Upper lobe of left lung (tissue), 4 donors: ENCODE measurements at regions not wholly inside any gene's neighbourhood (a gene's known extent, or its start where the extent isn't known, plus 50 kb on each side); places are given as distances from the start of the nearest gene placed in this dataset.

Experiments
- POLR2A ChIP-seq, 4 donors: fragments of 450-650 bp; IDR thresholded peaks; one replicate each; pipeline ENCODE4 v1.5.1; 2016 to 2017; ENCODE audit warnings: antibody characterized with exemption in 4 of 4, mild to moderate bottlenecking in 2 of 4
- POLR2AphosphoS5 ChIP-seq, 2 donors: sonication (generic); formaldehyde crosslinking; IDR thresholded peaks; one replicate each; pipeline ENCODE4 v1.5.1; 2017; ENCODE audit warnings: antibody characterized with exemption in 2 of 2
- TF ChIP-seq, protein P1 (sequence below), 6 experiments: fragments of 450-650 bp in 4 of 6; fragments of 200-600 bp in 2 of 6; sonication (generic) in 2 of 6; IDR thresholded peaks; one replicate each; pipeline ENCODE4 v1.5.1; 2016 to 2019; ENCODE audit warnings: antibody characterized with exemption in 6 of 6

- TF ChIP-seq POLR2A (IDR thresholded peaks at IDR 0.05): no peak
- no peak for TF ChIP-seq POLR2AphosphoS5 (IDR thresholded peaks at IDR 0.05)
- TF ChIP-seq, protein P1, sequence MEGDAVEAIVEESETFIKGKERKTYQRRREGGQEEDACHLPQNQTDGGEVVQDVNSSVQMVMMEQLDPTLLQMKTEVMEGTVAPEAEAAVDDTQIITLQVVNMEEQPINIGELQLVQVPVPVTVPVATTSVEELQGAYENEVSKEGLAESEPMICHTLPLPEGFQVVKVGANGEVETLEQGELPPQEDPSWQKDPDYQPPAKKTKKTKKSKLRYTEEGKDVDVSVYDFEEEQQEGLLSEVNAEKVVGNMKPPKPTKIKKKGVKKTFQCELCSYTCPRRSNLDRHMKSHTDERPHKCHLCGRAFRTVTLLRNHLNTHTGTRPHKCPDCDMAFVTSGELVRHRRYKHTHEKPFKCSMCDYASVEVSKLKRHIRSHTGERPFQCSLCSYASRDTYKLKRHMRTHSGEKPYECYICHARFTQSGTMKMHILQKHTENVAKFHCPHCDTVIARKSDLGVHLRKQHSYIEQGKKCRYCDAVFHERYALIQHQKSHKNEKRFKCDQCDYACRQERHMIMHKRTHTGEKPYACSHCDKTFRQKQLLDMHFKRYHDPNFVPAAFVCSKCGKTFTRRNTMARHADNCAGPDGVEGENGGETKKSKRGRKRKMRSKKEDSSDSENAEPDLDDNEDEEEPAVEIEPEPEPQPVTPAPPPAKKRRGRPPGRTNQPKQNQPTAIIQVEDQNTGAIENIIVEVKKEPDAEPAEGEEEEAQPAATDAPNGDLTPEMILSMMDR (IDR thresholded peaks at IDR 0.05): no peak
Observed at GRCh38 chr18:30134020-30134419, 908.5 kb downstream of the DSC3 start.
